Activated naive CD4-positive, alpha-beta T cell treated with anti-CD3 and anti-CD28 coated beads, Interleukin-2, amount 10 ng/mL, durations not matched to agents 7 days and 5 days (primary cell): ENCODE measurements at regions not wholly inside any gene's neighbourhood (a gene's known extent, or its start where the extent isn't known, plus 50 kb on each side); places are given as distances from the start of the nearest gene placed in this dataset.

Experiments used
- CTCF ChIA-PET: fragments of 350-600 bp; sonication (Branson Sonifier 250); formaldehyde crosslinking; loops from one replicate; lab custom pipeline; 2021; ENCODE audit warnings: antibody characterized with exemption; lab: Charles Lee
- DNase-seq: peaks from one replicate; pipeline ENCODE4 v3.0.0-alpha.2; 2020
- H3K27ac Mint-ChIP-seq: one replicate; pipeline ENCODE4 v1.8.0; 2021; ENCODE audit warnings: mild to moderate bottlenecking, moderate library complexity, mixed read lengths
- H3K27me3 Mint-ChIP-seq: one replicate; pipeline ENCODE4 v1.8.0; 2021; ENCODE audit warnings: mild to moderate bottlenecking, mixed read lengths
- H3K36me3 Mint-ChIP-seq: one replicate; pipeline ENCODE4 v1.8.0; 2021; ENCODE audit warnings: mixed read lengths
- H3K4me1 Mint-ChIP-seq: one replicate; pipeline ENCODE4 v1.8.0; 2021; ENCODE audit warnings: mixed read lengths
- H3K4me3 Mint-ChIP-seq: one replicate; pipeline ENCODE4 v1.8.0; 2021; ENCODE audit warnings: mild to moderate bottlenecking, moderate library complexity, mixed read lengths
- H3K9me3 Mint-ChIP-seq: one replicate; pipeline ENCODE4 v1.8.0; 2021; ENCODE audit warnings: mixed read lengths

GRCh38 chr20:6683021-6683977, 84.2 kb upstream of the BMP2 start:
- Mint-ChIP-seq H3K4me3 (no peak overlapping the region), H3K4me1 (no peaks in the 10 kb centered on the region), H3K36me3 (no peaks in the 10 kb centered on the region), H3K27me3 (no peaks in the 10 kb centered on the region), H3K9me3 (peaks cover 2% of the 10 kb centered on the region), H3K27ac (no peak overlapping the region)
- DNase-seq: no peak
- CTCF ChIA-PET: no interaction called here

- H3K27me3 Mint-ChIP-seq: no peaks in the 10 kb centered on the region
- H3K27ac Mint-ChIP-seq: no peak overlapping the region
- CTCF ChIA-PET: no interaction called here
- no peaks in the 10 kb centered on the region for H3K9me3 Mint-ChIP-seq
- H3K4me3 Mint-ChIP-seq: no peak overlapping the region
- no peaks in the 10 kb centered on the region for H3K4me1 Mint-ChIP-seq
- DNase-seq: no peak
- H3K36me3 Mint-ChIP-seq: no peaks in the 10 kb centered on the region
Measured at GRCh38 chr20:6680854-6681253, 86.6 kb upstream of the BMP2 start.

GRCh38 chr20:6680441-6680840, 87.0 kb upstream of the BMP2 start:
- Mint-ChIP-seq H3K27ac (no peak overlapping the region), H3K27me3 (no peaks in the 10 kb centered on the region), H3K9me3 (peaks cover 2% of the 10 kb centered on the region), H3K4me1 (no peaks in the 10 kb centered on the region), H3K4me3 (no peak overlapping the region), H3K36me3 (no peaks in the 10 kb centered on the region)
- CTCF ChIA-PET: no interaction called here
- no peak for DNase-seq

GRCh38 chr20:6679086-6679485, 88.4 kb upstream of the BMP2 start:
- Mint-ChIP-seq H3K9me3 (peaks cover 2% of the 10 kb centered on the region), H3K27ac (no peak overlapping the region), H3K27me3 (no peaks in the 10 kb centered on the region), H3K36me3 (no peaks in the 10 kb centered on the region), H3K4me3 (no peak overlapping the region), H3K4me1 (no peaks in the 10 kb centered on the region)
- no peak for DNase-seq
- CTCF ChIA-PET: no interaction called here

- H3K4me1 Mint-ChIP-seq: no peaks in the 10 kb centered on the region
- H3K27me3 Mint-ChIP-seq: no peaks in the 10 kb centered on the region
- H3K36me3 Mint-ChIP-seq: no peaks in the 10 kb centered on the region
- CTCF ChIA-PET: no interaction called here
- no peak overlapping the region for H3K4me3 Mint-ChIP-seq
- H3K9me3 Mint-ChIP-seq: peaks cover 2% of the 10 kb centered on the region
- DNase-seq: no peak
- no peak overlapping the region for H3K27ac Mint-ChIP-seq
Measured at GRCh38 chr20:6678101-6678500, 89.4 kb upstream of the BMP2 start.

GRCh38 chr20:6674831-6675230, 92.7 kb upstream of the BMP2 start:
- no peaks in the 10 kb centered on the region for H3K4me1 Mint-ChIP-seq
- H3K36me3 Mint-ChIP-seq: no peaks in the 10 kb centered on the region
- CTCF ChIA-PET: no interaction called here

GRCh38 chr20:6673071-6673470, 94.4 kb upstream of the BMP2 start:
- no peak overlapping the region for H3K27ac Mint-ChIP-seq
- no peaks in the 10 kb centered on the region for H3K36me3 Mint-ChIP-seq
- H3K4me3 Mint-ChIP-seq: no peak overlapping the region
- H3K27me3 Mint-ChIP-seq: no peaks in the 10 kb centered on the region
- H3K4me1 Mint-ChIP-seq: no peaks in the 10 kb centered on the region
- CTCF ChIA-PET: no interaction called here
- DNase-seq: no peak
- H3K9me3 Mint-ChIP-seq: peaks cover 8% of the 10 kb centered on the region

More at GRCh38 chr20:6674831-6675230, 92.7 kb upstream of the BMP2 start:
- Mint-ChIP-seq H3K4me3 (no peak overlapping the region), H3K27ac (no peak overlapping the region), H3K27me3 (no peaks in the 10 kb centered on the region), H3K9me3 (peaks cover 8% of the 10 kb centered on the region)
- DNase-seq: no peak

GRCh38 chr20:6671829-6672228, 95.7 kb upstream of the BMP2 start:
- no peaks in the 10 kb centered on the region for H3K36me3 Mint-ChIP-seq
- DNase-seq: no peak
- H3K27me3 Mint-ChIP-seq: no peaks in the 10 kb centered on the region
- no peaks in the 10 kb centered on the region for H3K4me1 Mint-ChIP-seq
- H3K9me3 Mint-ChIP-seq: peaks cover 8% of the 10 kb centered on the region
- H3K4me3 Mint-ChIP-seq: no peak overlapping the region
- H3K27ac Mint-ChIP-seq: no peak overlapping the region
- CTCF ChIA-PET: no interaction called here

GRCh38 chr20:6668546-6668945, 98.9 kb upstream of the BMP2 start:
- CTCF ChIA-PET: no interaction called here
- H3K27me3 Mint-ChIP-seq: no peaks in the 10 kb centered on the region
- H3K4me3 Mint-ChIP-seq: no peak overlapping the region
- H3K27ac Mint-ChIP-seq: no peak overlapping the region
- no peak for DNase-seq
- H3K9me3 Mint-ChIP-seq: peaks cover 6% of the 10 kb centered on the region
- no peaks in the 10 kb centered on the region for H3K4me1 Mint-ChIP-seq
- H3K36me3 Mint-ChIP-seq: no peaks in the 10 kb centered on the region

- DNase-seq: no peak
- H3K36me3 Mint-ChIP-seq: no peaks in the 10 kb centered on the region
Measured at GRCh38 chr20:6665621-6666355, 101.7 kb upstream of the BMP2 start.

GRCh38 chr20:6665161-6665560, 102.3 kb upstream of the BMP2 start:
- Mint-ChIP-seq H3K9me3 (peaks cover 1% of the 10 kb centered on the region), H3K27me3 (no peaks in the 10 kb centered on the region), H3K27ac (no peak overlapping the region), H3K4me3 (no peak overlapping the region), H3K4me1 (no peaks in the 10 kb centered on the region), H3K36me3 (no peaks in the 10 kb centered on the region)
- DNase-seq: no peak
- CTCF ChIA-PET: no interaction called here

More at GRCh38 chr20:6665621-6666355, 101.7 kb upstream of the BMP2 start:
- Mint-ChIP-seq H3K27me3 (no peaks in the 10 kb centered on the region), H3K27ac (no peak overlapping the region), H3K4me1 (no peaks in the 10 kb centered on the region), H3K9me3 (peaks cover 2% of the 10 kb centered on the region), H3K4me3 (no peak overlapping the region)
- CTCF ChIA-PET: no interaction called here

- CTCF ChIA-PET: no interaction called here
- no peaks in the 10 kb centered on the region for H3K4me1 Mint-ChIP-seq
Measured at GRCh38 chr20:6664574-6664973, 102.9 kb upstream of the BMP2 start.

GRCh38 chr20:6663751-6664388, 103.6 kb upstream of the BMP2 start:
- Mint-ChIP-seq H3K4me3 (no peak overlapping the region), H3K4me1 (no peaks in the 10 kb centered on the region), H3K27me3 (no peaks in the 10 kb centered on the region), H3K9me3 (peaks cover 2% of the 10 kb centered on the region), H3K36me3 (no peaks in the 10 kb centered on the region), H3K27ac (no peak overlapping the region)
- CTCF ChIA-PET: no interaction called here
- no peak for DNase-seq

More at GRCh38 chr20:6664574-6664973, 102.9 kb upstream of the BMP2 start:
- Mint-ChIP-seq H3K36me3 (no peaks in the 10 kb centered on the region), H3K27me3 (no peaks in the 10 kb centered on the region), H3K27ac (no peak overlapping the region), H3K4me3 (no peak overlapping the region), H3K9me3 (peaks cover 2% of the 10 kb centered on the region)
- no peak for DNase-seq

GRCh38 chr20:6663104-6663503, 104.4 kb upstream of the BMP2 start:
- Mint-ChIP-seq H3K4me3 (no peak overlapping the region), H3K27me3 (no peaks in the 10 kb centered on the region), H3K27ac (no peak overlapping the region), H3K9me3 (peaks cover 4% of the 10 kb centered on the region), H3K4me1 (no peaks in the 10 kb centered on the region), H3K36me3 (no peaks in the 10 kb centered on the region)
- CTCF ChIA-PET: no interaction called here
- DNase-seq: no peak
